ENCODE measurements at regions not wholly inside any gene's neighbourhood (a gene's known extent, or its start where the extent isn't known, plus 50 kb on each side); places are given as distances from the start of the nearest gene placed in this dataset.
"Not testable (repeated sequence)": the region's sequence is repeated elsewhere in the genome, so short reads cannot be mapped to it uniquely, and the experiment has no call there.

GRCh38 chr6:144434308-144434990, 149.3 kb downstream of the UTRN start:
- WGBS, 10 experiments: 62 to 100% (median 92%) methylated on average over 1 to 5 of the region's 6 CpGs; no CpG with 5 or more reads in 2 of the 10 experiments
- Histone ChIP-seq H3K4me1 (replicated peaks in 1 of 2) (no peaks in the 10 kb centered on the region), H3K27ac (no peak overlapping the region), H3K4me3 (no peak overlapping the region)
- in situ Hi-C loops (cut with MboI; ENCODE audit: low pct_unique_long_range_greater_than_20kb in 2 of 9, low sequenced_read_pairs in 9 of 9, unreplicated experiment in 9 of 9): no loop called here
- ATAC-seq (replicated peaks in 6 of 8): peak in 2 of 8 experiments; percentile 89 to 96

GRCh38 chr6:144435602-144436426, 150.7 kb downstream of the UTRN start:
- WGBS, 10 experiments: 86 to 100% (median 94%) methylated on average over 1 to 5 of the region's 5 CpGs; no CpG with 5 or more reads in 1 of the 10 experiments
- no peak for ATAC-seq (replicated peaks in 6 of 8)

GRCh38 chr6:144437105-144437504, 152.0 kb downstream of the UTRN start:
- ATAC-seq (replicated peaks in 6 of 8): no peak
- in situ Hi-C loops (cut with MboI; ENCODE audit: low pct_unique_long_range_greater_than_20kb in 2 of 9, low sequenced_read_pairs in 9 of 9, unreplicated experiment in 9 of 9): no loop called here
- Histone ChIP-seq H3K27ac (no peak overlapping the region), H3K4me1 (replicated peaks in 1 of 2) (no peaks in the 10 kb centered on the region), H3K4me3 (no peak overlapping the region)
- WGBS, 10 experiments: 89 to 100% (median 98%) methylated on average over 1 to 4 of the region's 4 CpGs

More at GRCh38 chr6:144435602-144436426, 150.7 kb downstream of the UTRN start:
- Histone ChIP-seq H3K27ac (no peak overlapping the region), H3K4me3 (no peak overlapping the region), H3K4me1 (replicated peaks in 1 of 2) (no peaks in the 10 kb centered on the region)
- in situ Hi-C loops (cut with MboI; ENCODE audit: low pct_unique_long_range_greater_than_20kb in 2 of 9, low sequenced_read_pairs in 9 of 9, unreplicated experiment in 9 of 9): no loop called here

GRCh38 chr6:144438103-144438502, 153.0 kb downstream of the UTRN start:
- no peak overlapping the region for H3K27ac ChIP-seq
- WGBS, 10 experiments: 100% methylated on average over 1 of the region's 1 CpG; no CpG with 5 or more reads in 4 of the 10 experiments

GRCh38 chr6:144439016-144439415, 153.9 kb downstream of the UTRN start:
- Histone ChIP-seq H3K27ac (no peak overlapping the region), H3K4me1 (replicated peaks in 1 of 2) (no peaks in the 10 kb centered on the region), H3K4me3 (no peak overlapping the region)
- in situ Hi-C loops (cut with MboI; ENCODE audit: low pct_unique_long_range_greater_than_20kb in 2 of 9, low sequenced_read_pairs in 9 of 9, unreplicated experiment in 9 of 9): no loop called here
- no peak for ATAC-seq (replicated peaks in 6 of 8)
- 11 to 100% (median 97%) methylated on average over 1 to 4 of the region's 4 CpGs for WGBS, 10 experiments

More at GRCh38 chr6:144438103-144438502, 153.0 kb downstream of the UTRN start:
- Histone ChIP-seq H3K4me1 (replicated peaks in 1 of 2) (no peaks in the 10 kb centered on the region), H3K4me3 (no peak overlapping the region)
- in situ Hi-C loops (cut with MboI; ENCODE audit: low pct_unique_long_range_greater_than_20kb in 2 of 9, low sequenced_read_pairs in 9 of 9, unreplicated experiment in 9 of 9): no loop called here
- ATAC-seq (replicated peaks in 6 of 8): no peak

- H3K4me1 ChIP-seq (replicated peaks in 1 of 2); H3K27ac ChIP-seq; ATAC-seq (replicated peaks in 6 of 8); H3K4me3 ChIP-seq; in situ Hi-C loops (cut with MboI; ENCODE audit: low pct_unique_long_range_greater_than_20kb in 2 of 9, low sequenced_read_pairs in 9 of 9, unreplicated experiment in 9 of 9): not testable (repeated sequence)
- 90 to 100% (median 100%) methylated on average over 1 to 2 of the region's 3 CpGs; no CpG with 5 or more reads in 4 of the 10 experiments for WGBS, 10 experiments
Measured at GRCh38 chr6:144441801-144442200, 156.7 kb downstream of the UTRN start.

GRCh38 chr6:144443157-144443556, 158.0 kb downstream of the UTRN start:
- no peak for ATAC-seq (replicated peaks in 6 of 8)
- Histone ChIP-seq H3K4me1 (replicated peaks in 1 of 2) (no peaks in the 10 kb centered on the region), H3K4me3 (no peak overlapping the region), H3K27ac (no peak overlapping the region)
- WGBS, 10 experiments: 33 to 100% (median 86%) methylated on average over 1 to 2 of the region's 2 CpGs; no CpG with 5 or more reads in 1 of the 10 experiments
- in situ Hi-C loops (cut with MboI; ENCODE audit: low pct_unique_long_range_greater_than_20kb in 2 of 9, low sequenced_read_pairs in 9 of 9, unreplicated experiment in 9 of 9): no loop called here

GRCh38 chr6:144447472-144447871, 162.3 kb downstream of the UTRN start:
- in situ Hi-C loops (cut with MboI; ENCODE audit: low pct_unique_long_range_greater_than_20kb in 2 of 9, low sequenced_read_pairs in 9 of 9, unreplicated experiment in 9 of 9): no loop called here
- no peaks in the 10 kb centered on the region for H3K4me1 ChIP-seq (replicated peaks in 1 of 2)
- 17 to 100% (median 100%) methylated on average over 1 of the region's 1 CpG; no CpG with 5 or more reads in 3 of the 10 experiments for WGBS, 10 experiments
- H3K4me3 ChIP-seq: no peak overlapping the region
- no peak overlapping the region for H3K27ac ChIP-seq
- ATAC-seq (replicated peaks in 6 of 8): no peak

- no peak for ATAC-seq (replicated peaks in 6 of 8)
- no peak overlapping the region for H3K27ac ChIP-seq
Measured at GRCh38 chr6:144449218-144449617, 164.1 kb downstream of the UTRN start.

GRCh38 chr6:144449911-144450597, 164.9 kb downstream of the UTRN start:
- peak in 2 of 8 experiments; percentile 76 to 95 for ATAC-seq (replicated peaks in 6 of 8)
- in situ Hi-C loops (cut with MboI; ENCODE audit: low pct_unique_long_range_greater_than_20kb in 2 of 9, low sequenced_read_pairs in 9 of 9, unreplicated experiment in 9 of 9): no loop called here
- H3K27ac ChIP-seq: no peak overlapping the region

More at GRCh38 chr6:144449218-144449617, 164.1 kb downstream of the UTRN start:
- Histone ChIP-seq H3K4me3 (no peak overlapping the region), H3K4me1 (replicated peaks in 1 of 2) (no peaks in the 10 kb centered on the region)
- in situ Hi-C loops (cut with MboI; ENCODE audit: low pct_unique_long_range_greater_than_20kb in 2 of 9, low sequenced_read_pairs in 9 of 9, unreplicated experiment in 9 of 9): no loop called here
- 80 to 100% (median 97%) methylated on average over 2 to 7 of the region's 7 CpGs; no CpG with 5 or more reads in 3 of the 10 experiments for WGBS, 10 experiments

GRCh38 chr6:144460327-144461095, 175.4 kb downstream of the UTRN start:
- Histone ChIP-seq H3K4me3 (no peak overlapping the region), H3K27ac (no peak overlapping the region), H3K4me1 (replicated peaks in 1 of 2) (no peaks in the 10 kb centered on the region)
- 69 to 100% (median 79%) methylated on average over 2 to 5 of the region's 5 CpGs; no CpG with 5 or more reads in 3 of the 10 experiments for WGBS, 10 experiments
- in situ Hi-C loops (cut with MboI; ENCODE audit: low pct_unique_long_range_greater_than_20kb in 2 of 9, low sequenced_read_pairs in 9 of 9, unreplicated experiment in 9 of 9): no loop called here
- no peak for ATAC-seq (replicated peaks in 6 of 8)

More at GRCh38 chr6:144449911-144450597, 164.9 kb downstream of the UTRN start:
- no peaks in the 10 kb centered on the region for H3K4me1 ChIP-seq (replicated peaks in 1 of 2)
- WGBS, 10 experiments: 50 to 100% (median 87%) methylated on average over 1 to 8 of the region's 8 CpGs; no CpG with 5 or more reads in 1 of the 10 experiments
- H3K4me3 ChIP-seq: no peak overlapping the region

GRCh38 chr6:144462058-144462457, 176.9 kb downstream of the UTRN start:
- no peak for ATAC-seq (replicated peaks in 6 of 8)
- Histone ChIP-seq H3K4me1 (replicated peaks in 1 of 2) (peaks cover 0 to 3% of the 10 kb centered on the region in 2 donors), H3K4me3 (no peak overlapping the region), H3K27ac (no peak overlapping the region)
- WGBS, 10 experiments: 83 to 100% (median 100%) methylated on average over 1 to 3 of the region's 3 CpGs; no CpG with 5 or more reads in 3 of the 10 experiments
- in situ Hi-C loops (cut with MboI; ENCODE audit: low pct_unique_long_range_greater_than_20kb in 2 of 9, low sequenced_read_pairs in 9 of 9, unreplicated experiment in 9 of 9): no loop called here

Measured in motor neuron (in vitro differentiated cells).